Effector CD4-positive, alpha-beta T cell (primary cell): ENCODE measurements at regions not wholly inside any gene's neighbourhood (a gene's known extent, or its start where the extent isn't known, plus 50 kb on each side); places are given as distances from the start of the nearest gene placed in this dataset.
A peak's percentile ranks its signal among the peaks of the same experiment; 100 is the strongest.
"Not testable (repeated sequence)": the region's sequence is repeated elsewhere in the genome, so short reads cannot be mapped to it uniquely, and the experiment has no call there.

Experiments
- DNase-seq: peaks from one replicate; pipeline ENCODE4 v3.0.0-alpha.2; 2020

DNA sequence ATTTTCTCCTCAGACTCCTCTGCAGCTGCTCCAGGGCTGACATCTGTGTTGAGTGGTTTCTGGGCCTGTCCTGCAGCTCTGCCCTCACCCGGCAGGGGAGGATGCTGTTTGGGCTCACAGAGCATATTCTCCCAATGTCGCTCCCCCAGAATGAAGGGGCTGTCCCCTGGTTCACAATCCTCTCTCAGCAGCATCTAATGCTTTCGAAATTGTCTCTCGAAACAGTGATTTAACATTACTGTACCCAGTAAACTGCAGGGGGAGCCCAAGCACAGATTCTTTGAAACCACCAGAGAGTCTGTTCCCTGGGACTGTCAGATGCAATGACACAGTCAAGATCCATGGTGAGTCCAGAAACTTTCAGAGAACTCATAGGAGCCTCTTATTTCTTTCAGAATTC is 1135.2 kb downstream of the TMEM121 start:
- peak; percentile 25 for DNase-seq

DNA sequence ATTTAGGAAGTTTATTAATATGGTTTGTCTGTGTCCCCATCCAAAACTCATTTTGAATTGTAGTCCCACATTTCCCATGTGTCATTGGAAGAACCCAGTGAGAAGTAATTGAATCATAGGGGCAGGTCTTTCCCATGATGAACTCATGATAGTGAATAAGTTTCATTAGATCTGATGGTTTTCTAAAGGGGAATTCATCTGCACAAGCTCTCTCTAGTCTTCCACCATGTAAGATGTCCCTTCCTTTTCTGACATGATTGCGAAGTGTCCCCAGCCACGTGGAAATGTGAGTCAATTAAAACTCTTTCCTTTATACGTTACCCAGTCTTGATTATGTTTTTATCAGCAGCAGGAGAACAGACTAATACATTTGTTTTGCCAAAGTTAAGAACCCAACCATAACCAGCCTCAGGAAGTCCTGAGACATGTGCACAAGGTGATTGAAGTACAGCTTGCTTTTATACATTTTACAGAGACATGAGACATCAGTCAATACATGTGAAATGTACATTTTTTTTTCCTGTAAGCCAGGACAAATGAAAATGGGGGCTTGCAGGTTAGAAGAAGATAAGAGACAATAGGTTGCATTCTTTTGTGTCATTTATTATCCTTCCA is 1136.7 kb downstream of the TMEM121 start:
- DNase-seq: no peak

DNA sequence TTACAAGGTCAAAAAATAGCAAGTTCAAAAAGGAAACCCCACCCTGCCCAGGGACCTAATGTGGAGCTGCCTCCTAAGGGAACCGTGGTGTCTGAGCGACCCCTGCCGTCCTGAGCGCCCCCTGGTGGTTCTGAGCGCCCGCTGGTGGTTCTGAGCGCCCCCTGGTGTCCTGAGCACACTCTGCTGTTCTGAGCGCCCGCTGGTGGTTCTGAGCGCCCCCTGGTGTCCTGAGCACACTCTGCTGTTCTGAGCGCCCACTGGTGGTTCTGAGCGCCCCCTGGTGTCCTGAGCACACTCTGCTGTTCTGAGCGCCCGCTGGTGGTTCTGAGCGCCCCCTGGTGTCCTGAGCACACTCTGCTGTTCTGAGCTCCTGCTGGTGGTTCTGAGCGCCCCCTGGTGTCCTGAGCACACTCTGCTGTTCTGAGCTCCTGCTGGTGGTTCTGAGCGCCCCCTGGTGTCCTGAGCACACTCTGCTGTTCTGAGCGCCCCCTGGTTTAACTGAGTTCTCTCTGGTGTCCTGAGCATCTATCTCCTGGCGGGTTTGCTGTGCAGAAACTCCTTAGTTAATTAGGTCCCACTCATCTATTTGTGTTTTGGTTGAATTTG is 1137.5 kb downstream of the TMEM121 start:
- DNase-seq: peak; percentile 11

DNA sequence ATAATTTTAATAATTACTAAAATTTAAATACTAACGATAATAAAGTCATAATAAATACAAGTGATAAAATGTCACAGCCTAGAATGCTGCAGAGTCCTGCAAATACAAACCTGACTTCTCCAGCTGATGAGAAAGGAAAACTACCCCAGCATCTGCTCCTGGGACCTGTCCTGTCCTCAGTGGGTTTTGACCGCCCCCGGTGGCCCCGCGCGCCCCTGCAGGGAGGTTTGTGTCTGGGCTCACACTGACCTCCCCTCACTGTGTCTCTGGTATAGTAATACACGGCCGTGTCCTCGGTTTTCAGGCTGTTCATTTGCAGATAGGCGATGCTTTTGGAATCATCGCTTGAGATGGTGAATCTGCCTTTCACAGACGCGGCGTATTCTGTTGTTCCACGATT is 1139.4 kb downstream of the TMEM121 start:
- no peak for DNase-seq

DNA sequence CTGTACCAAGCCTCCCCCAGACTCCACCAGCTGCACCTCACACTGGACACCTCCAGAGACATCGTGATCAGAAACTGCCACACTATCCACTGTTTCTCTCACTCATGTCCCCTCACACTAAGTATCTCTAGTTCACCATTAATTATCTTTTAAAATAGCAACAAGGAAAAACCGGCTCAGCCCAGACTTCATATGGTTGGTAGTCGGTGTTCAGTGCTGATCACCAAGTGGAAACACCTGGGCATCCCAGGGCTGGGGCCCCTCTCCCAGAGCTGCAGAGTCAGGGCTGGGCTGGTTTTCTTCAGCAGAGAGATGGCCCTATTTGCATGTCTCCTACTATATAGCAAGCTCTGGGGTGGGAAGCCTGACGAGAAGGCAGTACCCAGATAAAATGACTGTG is 1140.0 kb downstream of the TMEM121 start:
- DNase-seq: no peak

DNA sequence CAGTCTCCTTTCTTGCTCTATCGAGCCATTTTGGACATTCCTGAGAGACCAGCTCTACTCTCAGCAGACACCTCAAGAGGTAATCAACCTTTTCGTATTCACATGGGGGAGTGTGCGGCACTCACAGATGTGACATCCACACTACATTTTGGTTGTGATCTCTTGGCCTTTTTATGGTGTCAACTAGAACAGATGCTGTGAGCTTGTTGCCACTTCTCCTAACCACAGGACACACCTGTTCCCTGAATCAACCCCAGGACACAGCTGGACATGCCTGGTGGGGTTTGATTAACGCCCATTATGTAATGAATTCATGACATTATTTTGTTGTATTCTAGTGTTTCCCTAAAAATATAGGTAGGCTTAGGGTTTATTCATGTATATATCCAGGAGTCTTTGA is 1143.6 kb downstream of the TMEM121 start:
- no peak for DNase-seq

DNA sequence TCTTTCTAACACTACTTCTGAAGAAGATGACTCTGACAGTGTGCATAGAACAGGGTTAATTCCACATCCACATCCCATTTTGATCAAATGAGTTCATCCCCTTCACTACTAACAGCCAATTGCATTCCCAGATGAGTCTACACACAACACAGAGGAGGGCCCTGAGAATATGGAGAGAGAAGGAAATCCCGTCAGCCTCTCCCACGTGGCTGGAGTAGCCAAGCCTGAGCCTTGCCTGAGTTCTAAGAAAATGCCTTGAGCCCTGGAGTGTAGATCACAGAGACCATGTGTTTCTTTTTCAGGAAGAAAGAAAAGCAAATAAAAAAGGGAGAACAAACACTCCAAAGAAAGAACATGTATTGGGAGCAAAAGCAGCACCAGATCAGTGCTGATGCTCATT is 1147.7 kb downstream of the TMEM121 start:
- DNase-seq: not testable (repeated sequence)

DNA sequence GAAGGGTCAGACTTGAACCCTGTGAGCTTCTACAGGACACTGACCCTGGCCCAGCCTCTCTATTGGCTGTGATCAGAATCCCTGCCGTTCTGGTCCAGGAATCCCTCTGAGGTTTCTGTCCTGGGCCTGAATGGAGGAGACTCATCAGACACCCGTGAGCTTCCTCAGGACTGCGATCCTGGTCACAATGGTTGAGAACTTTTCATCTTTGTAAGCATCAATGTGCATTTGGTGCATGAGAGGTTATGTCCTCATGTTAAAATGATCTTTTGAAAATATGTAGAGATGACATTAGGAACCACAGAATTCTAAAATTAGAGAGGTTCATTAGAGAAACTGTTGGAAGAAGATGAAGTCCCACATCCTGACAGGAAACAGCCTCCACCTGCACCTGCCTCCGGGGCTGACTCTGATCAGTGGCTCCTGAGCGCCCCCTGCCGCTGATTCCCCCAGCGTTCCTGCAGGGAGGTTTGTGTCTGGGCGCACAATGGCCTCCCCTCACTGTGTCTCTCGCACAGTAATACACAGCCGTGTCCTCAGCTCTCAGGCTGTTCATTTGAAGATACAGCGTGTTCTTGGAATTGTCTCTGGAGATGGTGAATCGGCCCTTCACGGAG is 1148.2 kb downstream of the TMEM121 start:
- peak; percentile 27 for DNase-seq

DNA sequence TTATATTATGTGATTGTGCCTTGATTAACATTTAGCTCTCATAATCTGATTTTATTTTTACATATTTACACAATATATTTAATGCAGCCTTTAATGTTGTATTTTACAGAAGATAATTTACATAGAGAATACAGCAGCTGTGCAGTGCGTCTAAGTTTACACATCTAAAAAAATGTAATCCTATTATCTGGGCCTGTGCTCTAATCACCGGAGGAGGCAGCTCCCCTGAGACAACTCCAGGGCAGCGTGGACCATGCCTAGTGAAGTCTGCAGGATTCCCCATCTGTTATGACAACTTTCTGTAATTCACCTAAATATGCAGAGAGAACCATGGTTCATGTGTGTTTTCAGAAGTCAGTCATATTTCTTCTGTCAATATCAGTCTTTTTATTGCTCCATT is 1149.3 kb downstream of the TMEM121 start:
- DNase-seq: not testable (repeated sequence)

DNA sequence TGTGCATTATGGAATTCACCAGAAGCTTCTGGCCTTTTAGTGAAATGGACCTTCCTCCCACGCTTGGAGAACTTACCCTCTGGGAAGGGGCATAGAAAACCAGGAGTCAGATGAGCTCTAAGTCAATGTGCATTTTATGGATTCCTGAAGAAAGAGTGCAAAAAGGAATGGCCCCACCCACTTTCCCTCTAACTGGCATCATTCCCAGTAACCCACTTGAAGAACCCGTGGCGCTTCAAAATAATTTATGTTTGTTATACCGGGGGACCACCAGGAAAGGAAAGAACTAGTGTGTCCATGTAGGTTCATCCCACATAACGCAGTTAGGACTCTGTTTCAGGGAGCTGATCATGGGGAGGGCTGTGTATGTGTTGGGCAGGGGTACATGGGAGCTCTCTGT is 1153.4 kb downstream of the TMEM121 start:
- DNase-seq: no peak

DNA sequence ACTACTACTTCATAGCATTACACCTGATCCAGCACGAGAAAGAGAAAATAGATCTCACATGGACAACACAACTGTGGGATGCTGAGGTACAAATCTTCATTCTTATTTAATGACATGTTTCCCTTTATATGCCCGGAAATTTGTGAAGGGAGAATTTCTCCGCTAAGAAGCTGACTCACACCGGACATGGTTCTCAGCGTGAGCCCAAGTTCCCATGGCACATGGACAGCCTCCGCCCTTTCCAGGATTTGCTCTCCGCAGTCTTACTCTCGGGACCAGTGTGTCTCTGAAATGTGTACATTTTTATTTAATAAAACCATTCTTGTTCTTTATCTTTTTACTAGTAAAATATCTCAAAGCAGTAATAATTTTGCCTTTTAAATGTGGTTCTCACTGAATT is 1154.8 kb downstream of the TMEM121 start:
- no peak for DNase-seq

DNA sequence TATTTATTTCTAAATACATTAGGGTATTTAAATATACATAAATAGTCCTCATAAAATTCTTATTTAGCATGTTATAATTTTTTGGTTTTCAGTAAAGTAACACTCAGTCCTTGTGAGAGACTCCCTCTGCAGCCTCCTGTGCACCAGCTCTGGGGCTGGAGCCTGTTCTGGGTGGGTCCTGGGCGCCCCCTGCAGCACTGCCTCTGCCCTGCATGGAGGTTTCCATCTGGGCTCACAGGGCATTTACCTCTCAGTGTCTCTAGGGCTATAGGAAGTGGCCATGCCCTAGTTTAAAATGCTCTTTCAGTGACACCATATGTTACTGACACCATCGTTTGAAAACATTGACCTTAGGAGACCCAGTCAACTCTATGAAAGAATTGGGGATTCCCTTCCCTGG is 1155.2 kb downstream of the TMEM121 start:
- no peak for DNase-seq

DNA sequence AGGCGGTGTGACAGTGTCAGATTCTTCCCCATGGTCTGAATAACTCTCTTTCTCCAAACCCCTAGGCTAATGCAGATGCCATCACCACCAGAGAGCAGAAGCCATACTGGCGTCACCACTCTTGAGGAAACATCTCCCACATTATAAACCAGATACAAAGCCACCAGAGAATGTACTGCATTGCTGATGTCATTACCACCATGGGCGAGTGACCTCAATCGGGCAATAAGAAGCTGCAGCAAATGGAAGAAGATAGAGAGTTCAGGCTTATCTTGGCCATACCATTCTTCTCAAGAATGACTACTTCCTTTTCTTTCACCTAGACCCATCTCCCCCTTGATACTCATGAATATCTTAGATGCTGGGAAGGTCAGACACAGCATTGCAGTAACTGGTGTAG is 1157.2 kb downstream of the TMEM121 start:
- DNase-seq: no peak

DNA sequence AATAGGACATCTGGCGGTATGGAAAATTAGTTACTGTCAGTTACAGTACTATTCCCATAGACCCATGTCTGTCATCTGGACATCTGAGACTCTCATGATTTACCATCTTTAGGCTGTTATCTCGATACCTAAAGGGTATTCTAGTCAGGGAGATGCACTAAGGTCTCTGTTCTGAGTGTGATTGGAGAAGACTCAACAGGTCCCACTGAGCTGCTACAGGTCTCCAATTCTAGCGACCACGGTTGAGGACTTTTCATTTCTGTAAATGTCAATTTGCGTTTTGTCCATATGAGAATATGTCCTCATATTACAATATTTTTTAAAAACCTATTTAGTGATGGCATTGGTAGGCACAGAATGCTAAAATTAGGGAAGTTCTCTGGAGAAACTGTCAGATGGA is 1160.2 kb downstream of the TMEM121 start:
- no peak for DNase-seq

DNA sequence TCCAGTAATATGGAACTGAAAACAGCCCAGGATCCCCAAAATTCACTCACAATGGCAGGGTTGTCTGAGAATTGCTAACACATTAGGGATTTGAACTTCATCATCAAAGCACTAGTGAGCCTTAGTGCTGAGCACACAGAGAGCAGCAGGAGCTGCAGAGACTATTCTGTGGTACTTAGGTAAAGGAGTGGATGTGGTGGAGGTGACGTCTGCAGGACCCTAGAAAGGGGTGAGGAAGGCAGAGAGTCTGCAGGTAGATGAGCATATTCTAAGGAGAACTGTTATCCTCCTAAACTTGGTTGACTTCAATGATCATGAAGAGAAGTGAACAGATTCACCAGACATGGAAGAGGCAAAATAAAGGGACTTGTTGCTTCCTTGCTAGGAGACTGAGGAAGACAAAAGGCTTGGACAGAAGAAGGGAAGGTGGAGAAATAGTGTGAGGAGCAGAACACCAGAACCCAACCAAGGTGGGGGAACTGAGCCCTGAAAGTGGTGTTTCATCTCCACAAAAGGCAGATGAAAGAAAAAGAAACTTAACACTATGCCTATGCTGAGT is 1164.0 kb downstream of the TMEM121 start:
- no peak for DNase-seq

DNA sequence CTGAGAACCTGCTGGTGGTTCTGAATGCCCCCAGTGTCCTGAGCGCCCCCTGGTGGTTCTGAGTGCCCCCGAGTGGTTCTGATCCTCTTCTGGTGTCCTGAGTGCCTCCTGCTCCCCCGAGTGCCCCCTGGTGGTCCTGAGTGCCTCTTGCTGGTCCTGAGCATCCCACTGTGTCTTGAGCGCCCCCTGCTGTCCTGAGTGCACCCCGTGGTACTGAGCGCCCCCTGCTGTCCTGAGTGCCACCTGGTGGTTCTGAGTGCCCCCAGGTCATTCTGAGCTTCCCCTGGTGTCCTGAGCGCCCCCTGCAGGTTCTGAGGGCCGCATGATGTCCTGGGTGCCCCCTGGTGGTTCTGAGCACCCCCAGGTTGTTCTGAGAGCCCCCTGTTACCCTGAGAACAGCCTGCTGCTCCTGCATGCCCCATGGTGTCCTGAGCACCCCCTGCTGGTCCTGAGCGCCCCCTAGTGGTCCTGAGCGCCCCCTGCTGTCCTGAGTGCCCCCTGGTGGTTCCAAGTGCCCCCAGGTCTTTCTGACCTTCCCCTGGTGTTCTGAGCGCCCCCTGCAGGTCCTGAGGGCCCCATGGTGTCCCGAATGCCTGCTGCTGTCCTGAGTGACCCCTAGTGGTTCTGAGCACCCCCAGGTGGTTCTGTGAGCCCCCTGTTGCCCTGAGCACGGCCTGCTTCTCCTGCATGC is 1165.4 kb downstream of the TMEM121 start:
- peak; percentile 40 for DNase-seq

DNA sequence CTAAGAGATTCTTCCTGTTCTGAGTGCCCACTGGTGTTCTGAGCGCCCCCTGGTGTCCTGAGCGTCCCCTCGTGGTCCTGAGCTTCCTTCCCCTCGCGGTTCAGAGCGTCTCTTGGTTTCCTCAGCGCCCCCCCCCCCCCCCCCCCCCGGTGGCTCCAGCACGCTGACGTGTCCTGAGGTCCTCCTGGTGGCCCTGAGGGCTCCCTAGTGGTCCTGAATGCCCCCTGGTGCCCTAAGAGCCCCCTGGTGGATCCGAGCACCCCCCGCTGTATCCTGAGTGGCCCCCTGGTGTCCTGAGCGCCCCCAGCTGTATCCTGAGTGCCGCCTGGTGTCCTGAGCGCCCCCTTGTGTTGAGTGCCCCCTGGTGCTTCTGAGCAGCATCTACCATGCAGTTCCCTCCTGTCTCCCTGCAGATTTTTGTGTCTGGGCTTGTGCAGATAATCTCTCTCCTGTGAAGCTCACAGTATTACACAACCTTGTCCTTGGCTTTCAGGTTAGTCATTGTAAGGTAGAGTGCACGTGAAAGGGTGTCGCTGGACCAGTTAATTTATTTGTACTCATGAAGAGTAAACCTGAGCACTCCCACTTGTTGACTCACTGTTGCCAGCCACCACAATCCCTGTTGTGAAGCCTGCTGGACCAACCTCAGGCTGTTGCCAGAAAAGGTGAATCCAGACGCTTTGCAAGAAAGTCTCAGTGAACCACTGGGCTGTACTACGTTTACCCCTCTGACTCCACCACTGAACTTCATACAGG is 1168.4 kb downstream of the TMEM121 start:
- DNase-seq: peak; percentile 31

DNA sequence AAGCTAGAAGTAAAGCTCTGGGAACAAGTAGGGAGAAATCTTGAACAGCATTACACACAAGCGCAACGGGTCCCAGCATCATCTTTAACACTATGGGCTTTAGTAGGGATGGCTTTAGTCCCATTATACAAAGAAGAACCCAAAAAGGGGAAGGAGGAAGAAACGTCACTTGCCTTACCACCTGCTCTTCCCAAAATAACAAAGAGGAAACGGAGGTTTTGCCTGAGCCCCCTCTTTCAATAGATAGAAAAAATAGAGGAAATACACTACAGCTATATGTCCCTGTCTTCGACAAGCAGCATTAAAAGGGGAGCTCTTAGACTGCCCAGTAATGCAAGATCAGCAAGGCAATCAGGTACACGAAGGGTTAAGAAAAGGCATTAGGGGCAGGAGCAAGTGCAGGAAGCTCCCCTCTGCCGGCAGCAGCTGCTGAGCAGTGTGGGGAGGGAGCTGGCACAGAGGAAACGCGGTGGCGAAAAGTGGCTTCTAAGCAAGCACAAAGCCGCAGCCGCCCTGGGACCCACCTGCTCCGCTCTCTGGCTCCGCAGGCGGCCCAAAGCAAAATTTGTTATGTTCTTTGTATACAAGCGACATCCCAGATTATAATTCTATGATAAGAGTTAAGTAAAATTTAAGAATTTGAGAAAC is 1172.4 kb downstream of the TMEM121 start:
- peak; percentile 12 for DNase-seq

DNA sequence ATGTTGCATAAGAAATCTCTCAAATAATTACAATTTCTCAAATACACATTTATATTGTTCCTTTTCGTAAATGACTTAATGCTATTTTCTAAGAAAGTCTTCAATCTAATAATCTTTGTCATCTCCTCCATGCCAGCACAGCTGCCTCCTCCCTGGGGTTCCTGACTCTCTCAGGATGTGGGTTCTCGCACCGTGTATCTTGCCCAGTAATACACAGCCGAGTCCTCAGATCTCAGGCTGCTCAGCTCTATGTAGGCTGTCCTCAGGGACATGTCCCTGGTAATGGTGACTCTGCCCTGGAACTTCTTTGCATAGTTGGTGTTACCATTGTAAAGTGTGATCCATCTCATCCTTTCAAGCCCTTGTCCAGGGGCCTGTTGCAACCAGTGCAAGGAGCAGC is 1177.3 kb downstream of the TMEM121 start:
- not testable (repeated sequence) for DNase-seq

DNA sequence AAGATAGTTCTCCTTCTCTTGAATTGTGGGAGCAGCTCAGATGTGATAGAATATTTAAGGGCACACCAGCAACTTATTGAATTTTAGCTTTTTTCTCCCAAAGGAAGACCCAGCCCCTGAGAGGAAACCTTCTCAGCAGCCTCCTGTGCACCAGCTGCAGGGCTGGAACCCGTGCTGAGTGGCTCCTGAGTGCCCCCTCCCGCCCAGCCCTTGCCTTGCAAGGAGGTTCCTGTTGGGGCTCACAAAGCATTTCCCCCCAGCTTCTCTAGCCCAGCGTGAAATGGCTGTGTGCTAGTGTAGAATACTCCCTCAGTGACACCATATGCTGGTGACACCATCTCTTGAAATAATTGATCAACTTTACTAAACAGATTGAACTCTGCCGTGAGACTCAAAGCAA is 1180.1 kb downstream of the TMEM121 start:
- not testable (repeated sequence) for DNase-seq

DNA sequence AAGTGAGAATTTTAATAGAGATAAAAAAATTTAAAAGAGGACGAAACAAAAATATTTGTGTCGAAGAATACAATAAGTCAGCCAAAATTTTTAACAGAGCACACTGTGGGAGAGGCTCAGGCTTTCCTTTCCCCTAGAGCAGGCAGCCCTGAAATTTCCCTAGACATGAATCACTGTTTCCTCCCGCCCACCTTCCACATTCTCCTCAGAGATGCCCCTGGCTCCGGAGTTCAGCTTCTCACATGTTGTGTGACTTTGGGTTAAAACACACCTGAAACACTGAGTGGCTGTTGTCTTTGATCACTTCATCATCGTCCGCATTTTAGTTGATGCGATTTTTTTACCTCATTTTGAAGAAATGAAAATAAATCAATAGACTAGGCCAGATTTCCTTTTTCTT is 1183.8 kb downstream of the TMEM121 start:
- DNase-seq: not testable (repeated sequence)

DNA sequence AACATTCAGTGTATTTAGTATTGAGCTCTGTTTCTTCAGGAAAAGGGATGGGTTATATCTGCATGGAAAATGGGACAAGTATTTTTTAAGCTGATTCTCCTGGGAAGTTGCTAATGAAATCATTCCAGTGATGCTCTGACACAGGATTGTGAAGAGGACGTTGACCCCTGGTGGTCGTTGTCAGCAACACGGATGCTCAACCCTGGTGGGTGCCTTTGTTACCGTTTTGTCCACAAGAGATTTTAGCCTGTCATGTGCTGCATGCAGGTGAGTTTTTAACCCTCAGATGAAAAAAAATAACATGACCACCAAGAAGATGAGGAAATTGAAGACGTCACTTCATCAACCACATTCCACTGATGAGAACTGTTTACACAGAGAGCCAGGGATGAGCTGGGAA is 1186.1 kb downstream of the TMEM121 start:
- not testable (repeated sequence) for DNase-seq
